Endodermal cell (in vitro differentiated cells): ENCODE measurements at regions not wholly inside any gene's neighbourhood (a gene's known extent, or its start where the extent isn't known, plus 50 kb on each side); places are given as distances from the start of the nearest gene placed in this dataset.

Experiments
- DNase-seq: peaks from one replicate; pipeline ENCODE4 v3.0.0-alpha.2; 2017
- H3K27ac ChIP-seq: 2 replicates; pipeline ENCODE4 v1.5.1; 2013; ENCODE audit warnings: mild to moderate bottlenecking, low read depth, low read length, moderate library complexity
- H3K27me3 ChIP-seq: 2 replicates; pipeline ENCODE4 v1.6.1; 2013; ENCODE audit warnings: mild to moderate bottlenecking, low read length, moderate library complexity; ENCODE audit not compliant: insufficient read depth, control insufficient read depth, poor library complexity, severe bottlenecking
- H3K36me3 ChIP-seq: 2 replicates; pipeline ENCODE4 v1.7.0; 2013; ENCODE audit warnings: mild to moderate bottlenecking, low read length, moderate library complexity; ENCODE audit not compliant: control insufficient read depth, insufficient read depth
- H3K4me1 ChIP-seq: one replicate; pipeline ENCODE4 v1.7.0; 2013; ENCODE audit warnings: low read length; ENCODE audit not compliant: control insufficient read depth, insufficient read depth
- H3K4me3 ChIP-seq: 2 replicates; pipeline ENCODE4 v1.5.1; 2013; ENCODE audit warnings: mild to moderate bottlenecking, low read length, moderate library complexity
- H3K9ac ChIP-seq: 2 replicates; pipeline ENCODE4 v1.6.1; 2013; ENCODE audit warnings: mild to moderate bottlenecking, low read length, moderate library complexity; ENCODE audit not compliant: poor library complexity, severe bottlenecking; ENCODE audit errors: extremely low read depth
- H3K9me3 ChIP-seq: 2 replicates; pipeline ENCODE4 v1.6.1; 2013; ENCODE audit warnings: mild to moderate bottlenecking, low read length, moderate library complexity; ENCODE audit not compliant: control insufficient read depth
- H3K27ac Mint-ChIP-seq: 2 replicates; pipeline ENCODE4 v1.8.0; 2020; ENCODE audit warnings: mixed read lengths
- H3K27me3 Mint-ChIP-seq: 2 replicates; pipeline ENCODE4 v1.8.0; 2021; ENCODE audit warnings: mild to moderate bottlenecking, mixed read lengths; ENCODE audit not compliant: insufficient read depth
- H3K36me3 Mint-ChIP-seq: 2 replicates; pipeline ENCODE4 v1.8.0; 2020; ENCODE audit warnings: low read depth, mixed read lengths
- H3K4me1 Mint-ChIP-seq: 2 replicates; pipeline ENCODE4 v1.8.0; 2020; ENCODE audit warnings: mixed read lengths
- H3K4me3 Mint-ChIP-seq: 2 replicates; pipeline ENCODE4 v1.8.0; 2020; ENCODE audit warnings: mild to moderate bottlenecking, moderate library complexity, mixed read lengths
- H3K9me3 Mint-ChIP-seq: 2 replicates; pipeline ENCODE4 v1.8.0; 2020; ENCODE audit warnings: mild to moderate bottlenecking, mixed read lengths
- WGBS, 2 experiments: methylation state at CpG; one replicate each; pipeline versions ENCODE4 v1.1.5 to v1.1.7; 2013; ENCODE audit warnings: missing lambda C conversion rate in 2 of 2, mixed read lengths in 1 of 2; ENCODE audit not compliant: insufficient coverage in 1 of 2, insufficient read length in 1 of 2; 5-methylcytosine and 5-hydroxymethylcytosine counted together
- TF ChIP-seq, protein P1 (sequence below): fragments of 200-600 bp; sonication (generic); conservative IDR thresholded peaks from 2 replicates; pipeline ENCODE4 v1.5.0; 2021; ENCODE audit warnings: antibody characterized with exemption, mild to moderate bottlenecking

DNA sequence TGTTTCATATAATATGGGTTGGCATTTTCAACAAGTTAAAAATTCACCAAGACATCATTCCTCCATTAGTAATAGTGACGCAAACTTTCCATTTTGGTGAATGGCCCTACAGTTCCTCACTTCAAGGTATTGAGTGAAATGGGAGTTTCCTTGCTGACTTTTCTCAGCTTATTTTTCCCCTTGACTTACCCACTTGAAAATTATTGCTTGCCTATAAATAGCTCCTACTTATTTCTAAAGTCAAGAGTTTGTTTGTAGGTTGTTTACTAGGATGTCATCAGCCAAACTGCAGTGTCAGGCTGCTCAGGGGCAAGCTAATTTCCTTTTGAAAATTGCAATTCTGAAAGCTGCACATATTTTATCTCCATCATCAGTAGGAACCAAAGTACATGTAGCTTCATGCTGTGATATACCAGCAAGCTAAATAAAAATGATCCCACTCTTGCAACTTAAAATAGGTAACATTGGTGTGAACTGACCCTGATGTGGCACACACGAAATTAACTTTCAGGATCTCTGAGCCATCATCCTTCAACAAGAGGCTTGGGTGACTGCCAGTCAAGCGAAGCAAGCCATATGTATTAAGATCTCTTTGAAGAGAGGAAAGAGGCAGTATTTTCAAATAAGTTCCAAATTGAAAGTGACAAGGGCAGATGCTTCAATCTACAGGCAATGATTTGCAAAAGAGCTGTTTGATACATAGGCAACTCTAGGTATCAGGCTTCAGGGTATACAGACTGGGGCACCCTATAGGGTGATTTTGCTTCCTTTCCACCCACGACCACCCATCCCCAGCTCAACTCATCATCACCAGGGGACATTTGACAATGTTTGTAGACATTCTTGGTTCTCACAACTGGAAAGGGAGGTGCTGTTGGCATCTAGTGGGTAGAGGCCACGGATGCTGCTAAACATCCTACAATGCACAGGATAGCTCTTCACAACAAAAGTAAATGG is 66.8 kb upstream of the RASGRP1 start:
- Histone ChIP-seq H3K4me3 (no peak overlapping the region), H3K4me1 (no peaks in the 10 kb centered on the region), H3K27ac (no peak overlapping the region), H3K36me3 (no peaks in the 10 kb centered on the region), H3K9me3 (no peaks in the 10 kb centered on the region), H3K27me3 (peaks cover 10% of the 10 kb centered on the region), H3K9ac (no peak overlapping the region)
- Mint-ChIP-seq H3K4me3 (no peak overlapping the region), H3K27ac (no peak overlapping the region), H3K9me3 (no peaks in the 10 kb centered on the region), H3K27me3 (peaks cover 36% of the 10 kb centered on the region), H3K4me1 (peaks cover 16% of the 10 kb centered on the region), H3K36me3 (no peaks in the 10 kb centered on the region)
- TF ChIP-seq, protein P1, sequence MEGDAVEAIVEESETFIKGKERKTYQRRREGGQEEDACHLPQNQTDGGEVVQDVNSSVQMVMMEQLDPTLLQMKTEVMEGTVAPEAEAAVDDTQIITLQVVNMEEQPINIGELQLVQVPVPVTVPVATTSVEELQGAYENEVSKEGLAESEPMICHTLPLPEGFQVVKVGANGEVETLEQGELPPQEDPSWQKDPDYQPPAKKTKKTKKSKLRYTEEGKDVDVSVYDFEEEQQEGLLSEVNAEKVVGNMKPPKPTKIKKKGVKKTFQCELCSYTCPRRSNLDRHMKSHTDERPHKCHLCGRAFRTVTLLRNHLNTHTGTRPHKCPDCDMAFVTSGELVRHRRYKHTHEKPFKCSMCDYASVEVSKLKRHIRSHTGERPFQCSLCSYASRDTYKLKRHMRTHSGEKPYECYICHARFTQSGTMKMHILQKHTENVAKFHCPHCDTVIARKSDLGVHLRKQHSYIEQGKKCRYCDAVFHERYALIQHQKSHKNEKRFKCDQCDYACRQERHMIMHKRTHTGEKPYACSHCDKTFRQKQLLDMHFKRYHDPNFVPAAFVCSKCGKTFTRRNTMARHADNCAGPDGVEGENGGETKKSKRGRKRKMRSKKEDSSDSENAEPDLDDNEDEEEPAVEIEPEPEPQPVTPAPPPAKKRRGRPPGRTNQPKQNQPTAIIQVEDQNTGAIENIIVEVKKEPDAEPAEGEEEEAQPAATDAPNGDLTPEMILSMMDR, result no peak
- no peak for DNase-seq
- 73 to 88% methylated on average over 3 to 5 of the region's 5 CpGs for WGBS, 2 experiments

- 61 to 80% methylated on average over 1 to 2 of the region's 2 CpGs for WGBS, 2 experiments
- TF ChIP-seq, protein P1, result no peak
- H3K27ac Mint-ChIP-seq, result no peak overlapping the region
Measured at GRCh38 chr15:38635170-38635569, 70.6 kb upstream of the RASGRP1 start.

GRCh38 chr15:38636597-38636996 is 72.0 kb upstream of the RASGRP1 start:
- peaks cover 23% of the 10 kb centered on the region for H3K27me3 ChIP-seq
- WGBS, 2 experiments, result 94% methylated on average over 4 of the region's 4 CpGs; no CpG with 5 or more reads in 1 of the 2 experiments
- H3K9me3 ChIP-seq, result no peaks in the 10 kb centered on the region
- DNase-seq, result no peak
- no peaks in the 10 kb centered on the region for H3K4me1 ChIP-seq
- no peaks in the 10 kb centered on the region for H3K9me3 Mint-ChIP-seq
- no peak overlapping the region for H3K27ac Mint-ChIP-seq
- H3K4me1 Mint-ChIP-seq, result peaks cover 11% of the 10 kb centered on the region
- no peak overlapping the region for H3K9ac ChIP-seq
- no peak overlapping the region for H3K27ac ChIP-seq
- TF ChIP-seq, protein P1, result no peak
- H3K36me3 ChIP-seq, result no peaks in the 10 kb centered on the region
- H3K4me3 ChIP-seq, result no peak overlapping the region
- H3K4me3 Mint-ChIP-seq, result no peak overlapping the region
- no peaks in the 10 kb centered on the region for H3K36me3 Mint-ChIP-seq
- H3K27me3 Mint-ChIP-seq, result peaks cover 57% of the 10 kb centered on the region

More at GRCh38 chr15:38635170-38635569, 70.6 kb upstream of the RASGRP1 start:
- Histone ChIP-seq H3K9me3 (no peaks in the 10 kb centered on the region), H3K27ac (no peak overlapping the region), H3K9ac (no peak overlapping the region), H3K27me3 (peaks cover 23% of the 10 kb centered on the region), H3K4me3 (no peak overlapping the region), H3K4me1 (no peaks in the 10 kb centered on the region), H3K36me3 (no peaks in the 10 kb centered on the region)
- Mint-ChIP-seq H3K36me3 (no peaks in the 10 kb centered on the region), H3K4me1 (peaks cover 10% of the 10 kb centered on the region), H3K27me3 (peaks cover 66% of the 10 kb centered on the region), H3K9me3 (no peaks in the 10 kb centered on the region), H3K4me3 (no peak overlapping the region)
- DNase-seq, result no peak
